HG03064 (cell line): ENCODE measurements at regions not wholly inside any gene's neighbourhood (a gene's known extent, or its start where the extent isn't known, plus 50 kb on each side); places are given as distances from the start of the nearest gene placed in this dataset.
A peak's percentile ranks its signal among the peaks of the same experiment; 100 is the strongest.

Source experiments
- ATAC-seq: cut with Tn5 transposase; IDR thresholded peaks from one replicate; pipeline ENCODE4 v1.9.1; 2021; ENCODE audit warnings: low read depth; ENCODE audit not compliant: unreplicated experiment

- ATAC-seq, result no peak
Observed at GRCh38 chr3:3286014-3286413, 106.5 kb upstream of the CRBN start.

DNA sequence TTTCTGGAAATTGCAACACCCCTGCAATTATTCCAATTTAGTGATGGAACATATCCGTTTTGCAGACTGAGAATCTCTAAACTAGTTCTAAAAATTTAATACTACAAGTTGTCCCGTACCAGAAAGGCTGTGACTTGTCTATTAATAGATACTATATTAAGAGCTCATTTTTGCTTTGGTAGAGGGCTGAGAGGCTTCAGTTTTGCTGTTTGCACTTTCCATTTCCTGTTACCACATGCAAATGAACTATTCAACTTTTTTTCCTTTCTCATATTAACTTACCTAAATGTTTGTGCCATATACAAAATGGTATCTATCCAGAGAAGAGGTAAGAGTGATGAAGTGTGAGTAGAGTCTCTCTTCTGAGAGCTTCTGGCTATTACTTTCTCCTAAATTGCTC, 101.5 kb upstream of the CRBN start:
- ATAC-seq, result peak; percentile 76

DNA sequence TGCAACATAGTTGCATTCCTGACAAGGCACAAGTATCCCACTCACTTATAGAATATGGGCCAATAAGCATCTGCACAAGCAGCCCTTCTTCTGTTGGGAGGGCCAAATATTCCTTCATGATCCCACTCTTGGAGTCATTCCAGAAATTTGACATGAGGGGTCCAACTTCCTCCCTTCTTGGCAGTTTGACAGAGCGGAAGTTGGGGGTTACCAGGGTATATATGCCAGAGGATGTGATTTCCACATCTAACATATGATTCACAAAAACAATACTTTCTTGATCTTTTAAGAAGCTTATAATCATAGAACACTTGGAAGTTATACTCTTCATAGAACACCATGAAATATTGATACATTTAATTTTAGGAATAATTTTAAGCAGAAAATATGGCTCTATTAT, 100.9 kb upstream of the CRBN start:
- ATAC-seq, result no peak

DNA sequence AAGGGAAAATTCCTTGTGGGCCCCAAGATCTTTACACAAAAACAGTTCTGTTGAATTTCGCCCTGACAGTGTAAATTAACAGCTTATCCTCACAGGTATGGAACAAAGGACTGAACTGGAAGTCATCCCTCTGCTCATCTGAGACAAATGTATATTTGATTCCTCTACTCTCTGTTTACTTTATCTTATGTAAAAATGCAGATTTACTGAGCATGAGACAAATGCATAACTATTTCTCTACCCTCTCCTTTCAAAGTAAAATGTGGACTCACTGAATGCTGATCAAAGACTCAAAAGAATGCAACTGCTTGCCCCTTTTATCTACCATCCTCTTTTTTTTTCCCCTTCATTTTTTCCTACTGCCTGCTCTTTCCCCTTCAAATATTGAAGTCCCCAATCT, 98.6 kb upstream of the CRBN start:
- ATAC-seq, result no peak

DNA sequence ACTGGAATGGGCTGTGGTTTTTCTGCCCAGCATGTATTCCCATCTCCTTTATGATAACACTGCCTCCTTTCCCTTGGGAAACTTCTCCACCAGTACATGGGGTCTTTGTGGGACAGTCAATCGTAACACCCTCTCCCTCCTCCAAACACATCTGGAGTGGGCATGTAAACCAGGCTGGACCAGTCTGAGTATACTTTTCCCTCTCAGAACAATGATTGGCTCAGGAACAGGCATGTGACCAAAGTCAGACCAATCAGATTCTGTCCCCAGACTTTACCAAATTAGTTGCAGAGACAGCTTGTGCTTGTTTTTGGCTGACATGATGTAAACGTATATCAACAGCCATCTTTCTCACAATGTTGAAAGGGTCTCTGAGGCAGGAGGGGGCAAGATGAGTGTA, 97.1 kb upstream of the CRBN start:
- no peak for ATAC-seq

DNA sequence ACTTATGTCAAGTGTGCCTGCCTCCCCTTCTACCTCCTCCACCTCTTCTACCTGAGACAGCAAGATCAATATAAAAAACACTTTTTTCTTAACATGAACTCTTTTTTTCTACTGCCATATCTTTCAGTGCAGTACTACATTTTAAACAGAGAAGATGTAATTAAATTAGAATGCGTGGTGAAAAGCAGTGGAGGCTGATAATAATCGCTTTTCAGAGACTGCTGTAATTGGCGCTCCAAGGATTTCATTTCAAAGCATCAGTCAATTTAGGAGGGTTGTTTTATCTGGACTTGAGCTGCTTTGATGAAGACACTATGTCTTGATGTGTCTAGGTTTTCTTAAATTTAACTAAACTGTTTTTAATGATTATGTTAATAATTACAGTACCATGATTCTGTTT, 85.3 kb upstream of the CRBN start:
- ATAC-seq, result no peak

DNA sequence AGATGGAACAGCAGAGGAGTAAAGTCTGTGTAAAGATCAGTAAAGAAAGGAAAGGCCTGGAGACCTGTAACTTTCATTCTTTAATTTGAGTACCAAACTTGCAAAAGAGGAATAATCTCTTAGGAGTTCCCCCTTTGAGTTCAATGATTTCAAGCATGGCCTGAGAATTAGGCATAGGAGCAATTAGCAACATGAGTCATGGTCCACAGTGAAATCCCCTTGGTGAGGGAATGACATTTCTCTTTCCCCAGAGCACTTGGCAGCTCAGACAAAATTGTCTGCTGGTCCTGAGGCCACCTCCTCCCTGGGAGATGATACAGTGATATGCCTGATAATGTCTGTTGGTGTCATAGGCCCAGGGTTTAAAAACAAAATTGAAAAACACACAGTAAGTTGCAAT, 81.4 kb upstream of the CRBN start:
- ATAC-seq, result no peak

- no peak for ATAC-seq
Observed at GRCh38 chr3:3259181-3259580, 79.7 kb upstream of the CRBN start.

DNA sequence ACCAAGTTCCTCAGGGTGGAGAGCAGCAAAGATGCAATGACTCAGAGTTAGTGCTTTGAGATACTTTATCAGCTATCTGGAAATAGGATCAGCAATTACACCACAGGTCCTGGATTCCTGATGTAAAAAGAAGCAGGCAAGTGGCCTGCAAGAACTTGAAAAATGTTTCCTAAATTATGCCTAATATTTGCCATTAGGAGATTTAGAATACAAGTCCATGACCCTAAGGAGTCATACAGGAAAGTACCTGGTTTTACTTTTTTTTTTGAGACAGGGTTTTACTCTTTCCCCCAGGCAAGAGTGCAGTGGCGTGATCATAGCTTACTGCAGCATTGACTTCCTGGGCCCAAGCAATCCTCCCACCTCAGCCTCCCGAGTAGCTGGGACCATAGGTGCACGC, 78.8 kb upstream of the CRBN start:
- no peak for ATAC-seq

DNA sequence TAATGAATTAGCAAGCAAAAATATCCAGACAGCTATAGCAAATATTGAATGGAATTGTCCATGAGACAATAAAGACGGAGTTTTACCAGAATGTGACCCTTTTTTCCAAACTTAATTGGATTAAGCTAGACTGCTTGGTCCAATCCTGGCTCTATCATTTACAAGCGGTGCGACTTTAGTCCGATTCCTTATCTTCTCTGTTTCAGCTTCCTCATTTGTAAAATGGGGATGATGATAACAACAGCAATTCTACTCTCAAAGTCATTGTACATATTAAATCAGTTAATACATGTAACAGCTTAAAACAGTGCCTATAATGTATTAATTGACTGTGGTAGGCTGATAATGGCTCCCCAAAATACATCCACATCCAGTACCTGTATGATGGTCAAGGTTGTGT, 62.1 kb upstream of the CRBN start:
- no peak for ATAC-seq

- ATAC-seq, result no peak
Observed at GRCh38 chr3:3240986-3241385, 61.5 kb upstream of the CRBN start.

DNA sequence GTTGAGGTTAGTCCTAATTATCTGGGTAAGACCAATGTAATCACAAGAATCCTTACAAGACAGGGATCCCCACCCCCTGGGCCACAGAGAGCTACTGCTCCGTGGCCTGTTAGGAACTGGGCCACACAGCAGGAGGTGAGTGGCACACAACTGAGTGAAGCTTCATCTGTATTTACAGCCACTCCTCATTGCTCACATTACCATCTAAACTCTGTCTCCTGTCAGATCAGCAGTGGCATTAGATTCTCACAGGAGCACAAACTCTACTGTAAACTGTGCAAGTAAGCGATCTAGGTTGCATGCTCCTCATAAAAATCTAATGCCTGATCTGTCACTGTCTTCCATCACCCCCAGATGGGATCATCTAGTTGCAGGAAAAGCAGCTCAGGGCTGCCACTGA, 58.5 kb upstream of the CRBN start:
- no peak for ATAC-seq

GRCh38 chr3:3232251-3232650, 52.8 kb upstream of the CRBN start:
- ATAC-seq, result no peak
